ENCODE measurements at regions not wholly inside any gene's neighbourhood (a gene's known extent, or its start where the extent isn't known, plus 50 kb on each side); places are given as distances from the start of the nearest gene placed in this dataset.

DNA sequence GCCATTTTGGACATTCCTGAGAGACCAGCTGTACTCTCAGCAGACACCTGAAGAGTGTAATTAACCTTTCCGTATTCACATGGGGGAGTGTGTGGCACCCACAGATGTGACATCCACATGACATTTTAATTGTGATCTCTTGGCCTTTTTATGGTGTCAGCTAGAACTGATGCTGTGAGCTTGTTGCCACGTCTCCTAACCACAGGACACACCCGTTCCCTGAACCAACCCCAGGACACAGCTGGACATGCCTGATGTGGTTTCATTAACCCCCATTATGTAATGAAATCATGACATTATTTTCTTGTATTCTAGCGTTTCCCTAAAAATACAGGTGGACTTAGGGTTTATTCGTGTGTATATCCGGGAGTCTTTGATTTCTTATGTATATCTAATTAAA, 1036.1 kb downstream of the TMEM121 start:
- H3K4me1 Mint-ChIP-seq (ENCODE audit: low read depth), result no peaks in the 10 kb centered on the region
- TF ChIP-seq, protein P1, sequence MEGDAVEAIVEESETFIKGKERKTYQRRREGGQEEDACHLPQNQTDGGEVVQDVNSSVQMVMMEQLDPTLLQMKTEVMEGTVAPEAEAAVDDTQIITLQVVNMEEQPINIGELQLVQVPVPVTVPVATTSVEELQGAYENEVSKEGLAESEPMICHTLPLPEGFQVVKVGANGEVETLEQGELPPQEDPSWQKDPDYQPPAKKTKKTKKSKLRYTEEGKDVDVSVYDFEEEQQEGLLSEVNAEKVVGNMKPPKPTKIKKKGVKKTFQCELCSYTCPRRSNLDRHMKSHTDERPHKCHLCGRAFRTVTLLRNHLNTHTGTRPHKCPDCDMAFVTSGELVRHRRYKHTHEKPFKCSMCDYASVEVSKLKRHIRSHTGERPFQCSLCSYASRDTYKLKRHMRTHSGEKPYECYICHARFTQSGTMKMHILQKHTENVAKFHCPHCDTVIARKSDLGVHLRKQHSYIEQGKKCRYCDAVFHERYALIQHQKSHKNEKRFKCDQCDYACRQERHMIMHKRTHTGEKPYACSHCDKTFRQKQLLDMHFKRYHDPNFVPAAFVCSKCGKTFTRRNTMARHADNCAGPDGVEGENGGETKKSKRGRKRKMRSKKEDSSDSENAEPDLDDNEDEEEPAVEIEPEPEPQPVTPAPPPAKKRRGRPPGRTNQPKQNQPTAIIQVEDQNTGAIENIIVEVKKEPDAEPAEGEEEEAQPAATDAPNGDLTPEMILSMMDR (IDR thresholded peaks at IDR 0.05), result no peak
- CTCF ChIA-PET, result interaction anchor here (1.1 to 1.3 kb wide), 2 partner anchors 24 to 42 kb away, joined by 3 to 5 read pairs; no protein-coding TSS in a partner anchor
- intact Hi-C loops (cut with micrococcal nuclease), result no loop called here
- no peaks in the 10 kb centered on the region for H3K9me3 Mint-ChIP-seq
- H3K27ac Mint-ChIP-seq, result no peak overlapping the region
- H3K27me3 Mint-ChIP-seq, result peaks cover 12% of the 10 kb centered on the region
- no peak overlapping the region for H3K4me3 Mint-ChIP-seq
- POLR2A ChIA-PET, result interaction anchor here (0.6 kb wide), 1 partner anchor 35 kb away, joined by 3 read pairs; no protein-coding TSS in a partner anchor
- ATAC-seq, result no peak
- H3K36me3 Mint-ChIP-seq (ENCODE audit: low read depth), result no peaks in the 10 kb centered on the region
- no peak for DNase-seq

DNA sequence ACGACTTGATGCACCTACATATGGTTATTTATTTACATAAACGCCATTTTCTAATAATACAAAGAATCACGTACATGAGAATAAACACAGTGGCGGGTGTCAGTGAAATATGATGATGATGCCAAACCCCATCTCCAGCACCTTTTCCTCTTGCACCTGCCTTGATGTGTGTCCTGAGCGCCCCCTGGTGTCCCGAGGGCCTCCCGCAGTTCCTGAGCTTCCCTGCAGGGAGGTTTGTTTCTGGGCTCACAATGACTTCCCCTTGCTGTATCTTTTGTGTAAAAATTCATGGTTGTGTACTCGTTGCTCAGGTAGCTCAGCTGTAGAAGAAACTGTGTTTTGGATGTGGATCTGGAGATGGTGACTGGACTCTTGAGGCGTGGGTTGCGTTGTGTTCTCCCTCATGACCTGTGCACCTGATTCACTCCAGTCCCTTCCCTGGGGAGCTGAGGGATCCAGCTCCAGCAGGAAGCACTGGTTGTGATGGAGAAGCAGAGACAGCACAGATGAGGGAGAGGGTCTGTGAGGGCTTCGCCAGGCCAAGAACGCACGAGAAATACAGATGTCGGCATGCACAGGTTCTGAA, 1037.8 kb downstream of the TMEM121 start:
- DNase-seq, result peak; percentile 85
- H3K9me3 Mint-ChIP-seq, result no peaks in the 10 kb centered on the region
- TF ChIP-seq, protein P1 (IDR thresholded peaks at IDR 0.05), result peak; percentile 97
- POLR2A ChIA-PET, result no interaction called here
- CTCF ChIA-PET, result interaction anchor here (0.5 to 3.5 kb wide), 47 partner anchors 8 to 275 kb away, joined by 3 to 26 read pairs (median 5); no protein-coding TSS in a partner anchor
- no peaks in the 10 kb centered on the region for H3K4me1 Mint-ChIP-seq (ENCODE audit: low read depth)
- no peak overlapping the region for H3K4me3 Mint-ChIP-seq
- peak; percentile 80 for ATAC-seq
- no peaks in the 10 kb centered on the region for H3K36me3 Mint-ChIP-seq (ENCODE audit: low read depth)
- no peak overlapping the region for H3K27ac Mint-ChIP-seq
- intact Hi-C loops (cut with micrococcal nuclease), result no loop called here
- peaks cover 12% of the 10 kb centered on the region for H3K27me3 Mint-ChIP-seq

DNA sequence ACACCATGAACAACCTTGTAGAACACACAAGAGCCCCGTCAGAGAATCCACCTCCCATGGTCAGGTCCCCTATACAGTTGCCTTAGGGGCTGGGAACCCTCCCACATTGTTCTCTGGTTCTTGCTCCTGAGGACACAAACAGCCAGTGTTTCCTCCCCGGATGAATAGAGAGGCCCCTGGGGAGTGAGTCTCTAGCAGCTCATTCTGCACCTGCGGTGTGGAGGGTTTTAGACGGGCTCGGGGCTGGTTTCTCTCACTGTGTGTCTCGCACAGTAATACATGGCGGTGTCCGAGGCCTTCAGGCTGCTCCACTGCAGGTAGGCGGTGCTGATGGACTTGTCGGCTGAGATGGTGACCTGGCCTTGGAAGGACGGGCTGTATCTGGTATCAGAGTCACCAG, 1052.1 kb downstream of the TMEM121 start:
- DNase-seq (no peak), ATAC-seq (no peak)
- TF ChIP-seq, protein P1 (IDR thresholded peaks at IDR 0.05), result no peak
- intact Hi-C loops (cut with micrococcal nuclease), result no loop called here
- ChIA-PET CTCF (interaction anchor here (1.1 to 1.3 kb wide), 2 partner anchors 12 to 14 kb away, joined by 3 to 4 read pairs; no protein-coding TSS in a partner anchor), POLR2A (no interaction called here)
- peaks cover 4% of the 10 kb centered on the region for H3K27me3 Mint-ChIP-seq
- H3K4me3 Mint-ChIP-seq, result no peak overlapping the region
- H3K9me3 Mint-ChIP-seq, result no peaks in the 10 kb centered on the region
- H3K4me1 Mint-ChIP-seq (ENCODE audit: low read depth), result no peaks in the 10 kb centered on the region
- H3K36me3 Mint-ChIP-seq (ENCODE audit: low read depth), result no peaks in the 10 kb centered on the region
- no peak overlapping the region for H3K27ac Mint-ChIP-seq

DNA sequence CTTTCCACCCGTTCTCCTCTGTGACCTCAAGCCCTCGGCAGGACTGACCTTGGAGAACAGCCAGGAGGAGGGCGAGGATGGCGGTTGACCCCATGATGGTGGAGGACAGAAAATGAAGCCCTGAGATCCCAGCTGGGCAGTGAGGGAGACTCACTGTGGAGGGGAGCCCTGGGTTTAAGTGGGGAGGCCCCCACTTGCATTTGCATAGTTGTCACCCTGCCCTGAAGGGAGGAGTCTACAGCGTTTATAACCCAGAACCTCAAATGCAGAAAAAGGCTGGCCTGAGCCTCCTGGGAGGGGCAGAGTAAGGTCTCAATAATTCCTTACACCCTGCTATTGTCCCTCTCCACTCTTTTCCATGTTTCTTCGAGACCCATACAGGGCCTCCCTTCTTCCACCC, 1052.7 kb downstream of the TMEM121 start:
- Mint-ChIP-seq H3K4me3 (no peak overlapping the region), H3K27ac (no peak overlapping the region), H3K4me1 (ENCODE audit: low read depth) (no peaks in the 10 kb centered on the region), H3K9me3 (no peaks in the 10 kb centered on the region), H3K27me3 (peaks cover 3% of the 10 kb centered on the region), H3K36me3 (ENCODE audit: low read depth) (no peaks in the 10 kb centered on the region)
- TF ChIP-seq, protein P1 (IDR thresholded peaks at IDR 0.05), result no peak
- DNase-seq (no peak), ATAC-seq (no peak)
- intact Hi-C loops (cut with micrococcal nuclease), result no loop called here
- ChIA-PET POLR2A (no interaction called here), CTCF (interaction anchor here (1.1 to 1.3 kb wide), 2 partner anchors 12 to 15 kb away, joined by 3 to 4 read pairs; no protein-coding TSS in a partner anchor)

DNA sequence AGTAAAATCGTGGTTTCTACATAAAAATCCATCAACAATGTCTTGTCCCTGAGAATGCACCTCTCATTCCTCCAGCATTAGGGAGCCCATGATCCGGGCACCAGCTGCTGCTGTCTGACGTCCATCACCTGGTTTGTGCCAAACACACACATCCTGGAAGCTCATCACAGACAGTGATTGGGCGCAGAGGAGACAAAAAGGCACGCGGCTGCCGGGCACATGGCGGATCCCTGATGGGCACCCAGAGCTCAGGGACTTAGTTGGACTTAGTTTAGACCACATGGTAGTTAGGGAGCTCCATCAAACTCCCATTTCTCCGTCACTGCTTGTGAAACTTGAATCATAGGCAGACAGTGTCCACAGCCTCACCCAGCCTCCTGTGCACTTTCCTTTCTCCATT, 1059.3 kb downstream of the TMEM121 start:
- POLR2A ChIA-PET, result no interaction called here
- Mint-ChIP-seq H3K36me3 (ENCODE audit: low read depth) (no peaks in the 10 kb centered on the region), H3K4me1 (ENCODE audit: low read depth) (peaks cover 4% of the 10 kb centered on the region), H3K27me3 (no peaks in the 10 kb centered on the region), H3K4me3 (no peak overlapping the region), H3K27ac (no peak overlapping the region), H3K9me3 (no peaks in the 10 kb centered on the region)
- intact Hi-C loops (cut with micrococcal nuclease), result no loop called here
- CTCF ChIA-PET, result interaction anchor here (0.6 to 2.5 kb wide), 18 partner anchors 12 to 314 kb away, joined by 3 to 14 read pairs (median 3); no protein-coding TSS in a partner anchor
- DNase-seq (no peak), ATAC-seq (peak; percentile 40)
- TF ChIP-seq, protein P1 (IDR thresholded peaks at IDR 0.05), result no peak
